ENCODE measurements at regions not wholly inside any gene's neighbourhood (a gene's known extent, or its start where the extent isn't known, plus 50 kb on each side); places are given as distances from the start of the nearest gene placed in this dataset.

GRCh38 chr9:94159069-94159939, 75.0 kb downstream of the PTPDC1 start:
- H3K9me3 ChIP-seq (ENCODE audit: low read depth, low read length): no peaks in the 10 kb centered on the region
- TF ChIP-seq POLR2AphosphoS5 (IDR thresholded peaks at IDR 0.05; ENCODE audit: borderline replicate concordance, low read depth, low read length) (no peak), EZH2 (IDR thresholded peaks at IDR 0.05) (no peak), FOXP2 (optimal IDR thresholded peaks at IDR 0.05; ENCODE audit: control extremely low read depth, extremely low read length, insufficient read depth) (no peak)
- no peak for DNase-seq (ENCODE audit: low read depth, low spot score)

GRCh38 chr9:94160594-94161501, 76.6 kb downstream of the PTPDC1 start:
- H3K9me3 ChIP-seq (ENCODE audit: low read depth, low read length): no peaks in the 10 kb centered on the region
- H3K4me3 ChIP-seq: no peak overlapping the region
- no peaks in the 10 kb centered on the region for H3K36me3 ChIP-seq (ENCODE audit: insufficient read depth, low read length)
- no peak for TF ChIP-seq EZH2 (IDR thresholded peaks at IDR 0.05)
- no peak for TF ChIP-seq FOXP2 (optimal IDR thresholded peaks at IDR 0.05; ENCODE audit: control extremely low read depth, extremely low read length, insufficient read depth)
- TF ChIP-seq POLR2AphosphoS5 (IDR thresholded peaks at IDR 0.05; ENCODE audit: borderline replicate concordance, low read depth, low read length): no peak
- H3K27ac ChIP-seq: no peak overlapping the region
- no peak for DNase-seq (ENCODE audit: low read depth, low spot score)
- no peak overlapping the region for H3K9ac ChIP-seq (ENCODE audit: insufficient read length)

More at GRCh38 chr9:94159069-94159939, 75.0 kb downstream of the PTPDC1 start:
- Histone ChIP-seq H3K36me3 (ENCODE audit: insufficient read depth, low read length) (no peaks in the 10 kb centered on the region), H3K4me3 (no peak overlapping the region), H3K27ac (peak overlapping the region; percentile 58; the same call in 1 of the 2 replicates), H3K9ac (ENCODE audit: insufficient read length) (peak overlapping the region; percentile 45)

DNA sequence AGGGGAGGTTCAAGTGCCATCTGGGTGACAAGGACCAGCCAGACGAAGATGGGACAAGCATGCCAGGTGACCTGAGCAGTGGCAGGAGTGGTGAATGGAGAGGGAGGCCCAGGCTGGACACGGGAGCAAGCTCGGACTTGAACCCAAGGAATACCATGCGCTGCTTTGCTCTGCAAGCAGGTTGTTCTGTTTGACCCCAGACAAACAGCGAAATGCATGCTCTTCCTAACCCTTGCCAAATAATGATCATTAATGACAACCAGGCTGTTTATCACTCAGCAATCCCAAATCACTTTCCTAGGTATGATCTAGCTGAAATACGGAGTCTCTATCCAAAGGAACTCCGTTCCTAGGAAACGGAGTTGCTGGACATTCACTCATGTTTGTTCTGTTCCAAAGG, 77.4 kb downstream of the PTPDC1 start:
- H3K27ac ChIP-seq: no peak overlapping the region
- no peak overlapping the region for H3K4me3 ChIP-seq
- DNase-seq (ENCODE audit: low read depth, low spot score): no peak
- H3K36me3 ChIP-seq (ENCODE audit: insufficient read depth, low read length): no peaks in the 10 kb centered on the region
- H3K9me3 ChIP-seq (ENCODE audit: low read depth, low read length): no peaks in the 10 kb centered on the region
- H3K9ac ChIP-seq (ENCODE audit: insufficient read length): no peak overlapping the region
- no peak for TF ChIP-seq EZH2 (IDR thresholded peaks at IDR 0.05)
- TF ChIP-seq FOXP2 (optimal IDR thresholded peaks at IDR 0.05; ENCODE audit: control extremely low read depth, extremely low read length, insufficient read depth): no peak
- no peak for TF ChIP-seq POLR2AphosphoS5 (IDR thresholded peaks at IDR 0.05; ENCODE audit: borderline replicate concordance, low read depth, low read length)

- peak overlapping the region; percentile 8 for H3K9ac ChIP-seq (ENCODE audit: insufficient read length)
- H3K27ac ChIP-seq: peak overlapping the region; percentile 61
These were observed 80.7 kb downstream of the PTPDC1 start for GRCh38 chr9:94164806-94165549.

DNA sequence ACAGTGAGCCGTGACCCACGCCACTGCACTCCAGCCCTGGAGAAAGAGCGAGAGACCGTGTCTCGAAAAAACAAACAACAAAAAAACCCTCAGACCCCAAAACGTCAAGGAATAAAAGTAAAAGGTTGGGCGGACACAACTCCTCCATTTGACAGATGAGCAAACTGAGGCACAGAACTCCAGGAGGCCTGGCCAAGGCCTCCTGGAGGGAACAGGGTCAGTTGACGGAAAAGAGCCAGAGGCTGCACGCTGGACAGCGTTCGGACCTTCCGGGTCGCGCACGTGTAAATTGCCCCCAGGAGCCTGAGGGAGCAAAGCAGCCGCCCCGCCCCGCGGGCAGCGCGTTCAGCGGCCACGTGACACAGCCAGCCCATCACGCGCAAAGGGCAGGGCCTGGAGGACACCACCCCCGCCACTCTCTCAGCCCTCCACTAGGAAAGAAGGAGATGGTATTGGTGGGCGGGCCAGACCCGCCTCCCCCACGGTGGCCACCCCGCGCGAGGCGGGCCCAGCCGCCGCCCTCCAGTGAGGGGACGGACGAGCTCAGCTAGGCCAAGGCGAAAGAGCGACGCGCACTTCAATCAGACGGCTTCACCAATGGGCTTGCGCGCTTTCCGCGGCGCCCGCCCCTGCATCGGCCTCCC, 81.5 kb downstream of the PTPDC1 start:
- Histone ChIP-seq H3K9me3 (ENCODE audit: low read depth, low read length) (no peaks in the 10 kb centered on the region), H3K9ac (ENCODE audit: insufficient read length) (peak overlapping the region; percentile 100), H3K4me3 (peak overlapping the region; percentile 89), H3K36me3 (ENCODE audit: insufficient read depth, low read length) (peaks cover 32% of the 10 kb centered on the region), H3K27ac (peak overlapping the region; percentile 99)
- TF ChIP-seq EZH2 (IDR thresholded peaks at IDR 0.05): no peak
- TF ChIP-seq POLR2AphosphoS5 (IDR thresholded peaks at IDR 0.05; ENCODE audit: borderline replicate concordance, low read depth, low read length): peak; percentile 71
- peak; percentile 83 for DNase-seq (ENCODE audit: low read depth, low spot score)

More at GRCh38 chr9:94164806-94165549, 80.7 kb downstream of the PTPDC1 start:
- DNase-seq (ENCODE audit: low read depth, low spot score): no peak
- Histone ChIP-seq H3K9me3 (ENCODE audit: low read depth, low read length) (no peaks in the 10 kb centered on the region), H3K36me3 (ENCODE audit: insufficient read depth, low read length) (peaks cover 24% of the 10 kb centered on the region), H3K4me3 (peak overlapping the region; percentile 70)
- no peak for TF ChIP-seq FOXP2 (optimal IDR thresholded peaks at IDR 0.05; ENCODE audit: control extremely low read depth, extremely low read length, insufficient read depth)
- TF ChIP-seq EZH2 (IDR thresholded peaks at IDR 0.05): no peak
- no peak for TF ChIP-seq POLR2AphosphoS5 (IDR thresholded peaks at IDR 0.05; ENCODE audit: borderline replicate concordance, low read depth, low read length)

DNA sequence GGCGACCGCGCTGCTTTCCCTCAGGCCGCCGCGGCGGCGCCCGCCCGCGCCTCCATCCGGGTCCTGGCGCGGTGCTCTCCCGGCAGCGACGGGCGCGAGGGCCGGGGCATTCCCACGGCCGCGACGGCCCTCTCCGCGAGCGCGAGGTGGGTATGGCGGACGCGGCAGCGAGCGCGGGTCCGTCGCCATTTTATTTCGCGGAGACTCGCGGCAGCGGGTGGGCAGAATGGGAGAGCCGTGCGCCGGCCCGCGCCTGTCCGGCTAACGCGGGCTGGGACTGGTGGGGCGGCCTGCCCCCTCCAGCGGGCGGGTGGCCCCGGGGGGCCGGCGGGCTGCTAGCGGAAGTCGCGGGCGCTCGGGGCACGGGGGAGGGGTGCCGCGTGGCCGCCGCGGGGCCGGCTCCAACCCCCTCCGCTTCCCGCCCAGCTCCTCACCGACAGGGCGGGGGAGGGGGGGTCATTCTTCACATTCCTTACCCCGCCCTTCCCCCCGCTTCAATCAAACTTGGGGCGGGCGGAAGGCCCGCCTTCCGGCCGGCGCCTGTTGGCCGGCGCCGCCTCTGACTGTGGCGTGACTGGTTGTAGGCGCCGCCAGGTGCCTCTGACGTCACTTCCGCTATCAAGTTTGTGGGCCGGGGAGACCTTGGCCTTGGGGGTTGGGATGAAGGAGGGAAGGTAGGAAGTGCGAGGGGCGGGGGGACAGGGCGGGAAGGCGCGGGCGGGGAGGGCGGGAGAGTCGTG, 82.1 kb downstream of the PTPDC1 start:
- H3K9ac ChIP-seq (ENCODE audit: insufficient read length): peak overlapping the region; percentile 100
- peak; percentile 91 for DNase-seq (ENCODE audit: low read depth, low spot score)
- peak overlapping the region; percentile 99 for H3K27ac ChIP-seq
- peaks cover 37% of the 10 kb centered on the region for H3K36me3 ChIP-seq (ENCODE audit: insufficient read depth, low read length)
- TF ChIP-seq EZH2 (IDR thresholded peaks at IDR 0.05) (no peak), POLR2AphosphoS5 (IDR thresholded peaks at IDR 0.05; ENCODE audit: borderline replicate concordance, low read depth, low read length) (peak; percentile 75)
- H3K4me3 ChIP-seq: peak overlapping the region; percentile 92
- H3K9me3 ChIP-seq (ENCODE audit: low read depth, low read length): no peaks in the 10 kb centered on the region

DNA sequence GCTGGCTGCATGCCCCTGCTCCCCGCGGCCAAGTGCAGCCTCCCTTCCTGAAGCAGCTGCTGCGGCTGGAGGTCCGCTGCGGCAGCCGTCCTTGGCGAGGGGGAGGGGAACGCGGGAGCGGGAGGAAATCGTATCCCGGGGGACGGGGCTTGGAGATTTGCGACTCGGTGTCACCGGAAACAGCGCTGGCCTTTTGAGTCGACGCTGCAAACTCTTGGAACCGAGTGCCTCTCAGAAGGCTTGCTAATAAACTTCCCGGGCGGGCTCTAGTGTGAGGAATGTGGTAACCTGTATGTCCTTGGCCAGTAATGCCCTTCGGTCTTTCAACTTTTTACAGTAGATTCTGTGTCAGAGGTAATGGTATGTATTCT, 82.7 kb downstream of the PTPDC1 start:
- H3K9me3 ChIP-seq (ENCODE audit: low read depth, low read length): no peaks in the 10 kb centered on the region
- no peak for DNase-seq (ENCODE audit: low read depth, low spot score)
- peak overlapping the region; percentile 96 for H3K9ac ChIP-seq (ENCODE audit: insufficient read length)
- H3K36me3 ChIP-seq (ENCODE audit: insufficient read depth, low read length): peaks cover 43% of the 10 kb centered on the region
- peak overlapping the region; percentile 85 for H3K27ac ChIP-seq
- peak overlapping the region; percentile 92 for H3K4me3 ChIP-seq
- TF ChIP-seq FOXP2 (optimal IDR thresholded peaks at IDR 0.05; ENCODE audit: control extremely low read depth, extremely low read length, insufficient read depth) (no peak), EZH2 (IDR thresholded peaks at IDR 0.05) (no peak), POLR2AphosphoS5 (IDR thresholded peaks at IDR 0.05; ENCODE audit: borderline replicate concordance, low read depth, low read length) (peak; percentile 76)
